Activated naive CD8-positive, alpha-beta T cell treated with anti-CD3 and anti-CD28 coated beads, Interleukin-2, amount 50 U/mL, for 16 hours (primary cell): ENCODE measurements at regions not wholly inside any gene's neighbourhood (a gene's known extent, or its start where the extent isn't known, plus 50 kb on each side); places are given as distances from the start of the nearest gene placed in this dataset.

Source experiments
- DNase-seq: peaks from one replicate; pipeline ENCODE4 v3.0.0-alpha.2; 2020; ENCODE audit warnings: low read depth, low spot score

DNA sequence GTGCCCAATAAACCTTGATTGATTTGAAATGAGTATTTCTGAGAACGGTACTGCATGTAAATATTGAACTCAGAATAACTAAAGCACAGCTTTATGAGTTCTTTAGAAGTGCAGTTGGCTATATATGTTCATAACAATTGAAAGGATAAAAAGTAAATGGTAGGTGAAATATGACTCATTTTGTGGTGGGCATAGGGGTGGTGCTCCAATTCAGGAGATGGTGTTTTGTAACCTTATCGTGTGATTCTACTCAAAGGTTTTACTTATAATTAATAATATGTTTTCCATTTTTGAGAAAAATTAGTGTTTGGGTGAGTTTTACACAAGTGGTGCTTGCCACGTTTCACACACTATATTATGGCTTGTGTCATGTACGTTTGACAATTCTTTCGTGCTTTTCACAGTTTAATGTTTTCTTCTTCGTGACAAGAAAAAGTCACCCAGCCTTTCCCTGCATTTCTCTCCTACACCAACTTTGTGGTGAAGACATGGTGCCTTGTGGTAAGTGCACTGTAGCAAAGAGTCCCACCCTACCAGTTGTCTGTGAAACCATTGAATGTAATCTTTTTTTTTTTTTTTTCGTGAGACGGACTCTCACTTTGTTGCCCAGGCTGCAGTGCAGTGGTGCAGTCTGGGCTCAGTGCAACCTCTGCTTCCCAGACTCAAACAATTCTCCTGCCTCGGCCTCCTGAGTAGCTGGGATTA is 492.5 kb upstream of the SGCD start:
- no peak for DNase-seq

- DNase-seq = no peak
These were observed 490.7 kb upstream of the SGCD start for GRCh38 chr5:155836089-155836803.

DNA sequence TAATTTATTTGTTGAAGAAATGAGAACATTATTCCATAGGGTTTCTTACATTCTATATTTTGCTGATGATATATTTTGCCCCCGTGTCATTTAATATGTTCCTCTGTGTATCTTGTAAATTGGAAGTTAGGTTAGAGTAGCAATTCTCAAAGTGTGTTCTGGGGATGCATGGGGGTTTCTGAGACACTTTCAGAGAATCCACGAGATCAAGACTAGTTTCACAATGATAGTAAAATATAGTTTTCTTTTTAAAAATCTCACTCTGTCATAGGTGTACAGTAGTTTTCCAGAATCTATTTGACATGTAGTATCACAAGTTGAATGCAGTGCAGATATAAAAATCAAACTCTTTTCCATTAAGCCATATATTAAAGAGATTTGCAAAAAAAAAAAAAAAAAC is 488.6 kb upstream of the SGCD start:
- no peak for DNase-seq

- no peak for DNase-seq
These were observed 487.5 kb upstream of the SGCD start for GRCh38 chr5:155839251-155840037.

- no peak for DNase-seq
These were observed 482.4 kb upstream of the SGCD start for GRCh38 chr5:155844542-155844941.

DNA sequence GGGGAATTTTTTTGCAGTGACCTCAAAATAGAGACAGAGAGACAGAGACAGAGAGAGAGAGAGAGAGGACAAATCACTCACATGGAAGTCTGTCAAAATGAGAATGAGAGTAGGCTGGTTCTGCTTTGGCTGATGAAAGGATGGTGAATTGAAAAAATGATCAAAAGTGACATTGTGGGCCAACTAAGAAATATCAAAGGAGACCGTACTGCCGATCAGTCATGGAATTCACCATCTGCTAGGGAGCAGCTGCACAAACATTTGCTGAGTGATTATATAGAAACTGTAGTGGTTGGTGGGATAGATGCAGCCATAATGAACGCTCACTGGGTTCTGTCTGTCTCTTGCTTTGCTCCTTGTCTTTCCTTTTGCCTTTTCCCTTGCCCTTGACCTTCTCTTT is 476.6 kb upstream of the SGCD start:
- no peak for DNase-seq

- DNase-seq = no peak
These were observed 460.0 kb upstream of the SGCD start for GRCh38 chr5:155866971-155867370.

DNA sequence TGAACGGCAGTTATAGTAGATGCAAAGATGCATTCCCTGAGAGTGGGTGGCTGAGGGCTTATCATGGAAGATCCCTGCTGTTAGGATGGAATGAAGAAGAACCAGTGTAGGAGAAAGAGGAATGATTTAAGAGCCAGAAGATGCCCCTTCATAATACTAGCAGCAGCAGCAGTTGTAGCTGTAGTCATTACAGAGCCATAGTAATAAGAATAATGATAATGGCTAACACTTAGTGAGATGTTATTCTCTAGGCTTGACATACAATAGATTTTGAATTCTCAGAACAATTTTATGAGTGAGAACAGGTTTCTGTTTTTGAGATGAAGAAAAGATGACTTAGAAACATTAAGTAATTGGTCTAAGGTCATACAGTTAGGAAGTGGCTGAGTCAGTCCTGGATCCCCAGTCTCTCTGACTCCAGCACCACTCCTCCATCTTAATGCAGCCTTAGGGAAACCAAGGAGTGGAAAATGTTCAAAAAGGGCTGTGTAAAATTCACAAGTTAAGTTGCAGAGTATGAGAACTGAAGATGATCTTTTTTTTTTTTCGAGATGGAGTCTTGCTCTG is 459.4 kb upstream of the SGCD start:
- DNase-seq = no peak

DNA sequence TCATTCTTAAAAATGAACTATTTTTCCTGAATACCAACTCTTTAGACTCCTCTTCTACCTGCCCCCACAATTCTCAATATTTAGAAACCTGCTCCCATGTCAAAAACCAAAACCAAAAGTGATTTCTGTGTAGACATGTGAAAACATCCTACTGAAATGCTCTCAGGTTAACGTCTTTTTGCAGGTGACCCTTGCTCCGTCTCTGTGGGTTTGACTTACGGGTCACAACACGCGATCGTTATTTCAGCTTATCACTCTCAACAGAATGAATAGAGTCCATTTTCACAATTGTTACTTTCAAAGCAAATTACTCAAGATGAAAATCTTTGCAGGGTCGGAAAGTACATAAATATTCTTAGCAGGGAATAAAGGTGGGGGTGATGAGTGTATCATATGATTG is 456.3 kb upstream of the SGCD start:
- DNase-seq = no peak

DNA sequence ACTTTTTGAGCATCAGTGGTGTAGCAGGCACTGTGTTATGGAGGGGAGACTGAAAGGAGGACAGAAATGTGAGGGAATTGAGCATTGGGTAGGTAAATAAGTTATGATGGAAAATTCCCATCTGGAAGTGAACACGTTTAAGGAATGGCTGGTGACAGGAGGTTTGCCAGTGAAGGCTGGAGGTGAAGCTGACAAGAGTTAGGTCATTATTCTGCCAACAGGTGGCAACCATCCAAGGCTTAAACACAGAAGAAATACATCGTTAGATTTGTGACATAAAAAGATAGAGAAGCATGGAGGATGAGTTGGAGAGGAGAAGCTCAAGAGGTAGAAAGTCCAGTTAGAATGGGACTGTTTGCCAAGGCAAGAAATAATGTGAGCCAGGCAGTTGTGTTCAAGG is 455.3 kb upstream of the SGCD start:
- DNase-seq = no peak

- DNase-seq = no peak
These were observed 454.2 kb upstream of the SGCD start for GRCh38 chr5:155872629-155873220.

GRCh38 chr5:155878991-155879575 is 447.9 kb upstream of the SGCD start:
- DNase-seq = no peak

- DNase-seq = no peak
These were observed 442.9 kb upstream of the SGCD start for GRCh38 chr5:155884041-155884440.

DNA sequence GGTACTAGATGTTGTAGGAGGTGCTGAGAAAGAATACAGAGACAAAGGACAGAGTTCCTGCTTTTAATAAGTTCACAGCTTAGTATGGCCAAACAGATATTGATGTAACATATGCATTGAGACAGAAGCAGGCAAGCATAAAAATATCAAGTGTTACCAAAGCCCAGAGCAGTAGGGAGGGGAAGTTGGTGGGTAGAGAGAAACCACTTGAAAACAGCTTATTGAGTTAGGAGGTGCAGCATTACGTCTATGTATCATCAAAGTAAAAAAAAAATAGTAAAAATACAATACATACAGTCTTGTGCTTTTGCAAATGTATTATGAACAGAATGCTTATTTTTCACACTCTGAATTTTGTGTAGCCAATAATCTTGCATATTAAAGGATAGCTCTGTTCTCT is 441.8 kb upstream of the SGCD start:
- no peak for DNase-seq

DNA sequence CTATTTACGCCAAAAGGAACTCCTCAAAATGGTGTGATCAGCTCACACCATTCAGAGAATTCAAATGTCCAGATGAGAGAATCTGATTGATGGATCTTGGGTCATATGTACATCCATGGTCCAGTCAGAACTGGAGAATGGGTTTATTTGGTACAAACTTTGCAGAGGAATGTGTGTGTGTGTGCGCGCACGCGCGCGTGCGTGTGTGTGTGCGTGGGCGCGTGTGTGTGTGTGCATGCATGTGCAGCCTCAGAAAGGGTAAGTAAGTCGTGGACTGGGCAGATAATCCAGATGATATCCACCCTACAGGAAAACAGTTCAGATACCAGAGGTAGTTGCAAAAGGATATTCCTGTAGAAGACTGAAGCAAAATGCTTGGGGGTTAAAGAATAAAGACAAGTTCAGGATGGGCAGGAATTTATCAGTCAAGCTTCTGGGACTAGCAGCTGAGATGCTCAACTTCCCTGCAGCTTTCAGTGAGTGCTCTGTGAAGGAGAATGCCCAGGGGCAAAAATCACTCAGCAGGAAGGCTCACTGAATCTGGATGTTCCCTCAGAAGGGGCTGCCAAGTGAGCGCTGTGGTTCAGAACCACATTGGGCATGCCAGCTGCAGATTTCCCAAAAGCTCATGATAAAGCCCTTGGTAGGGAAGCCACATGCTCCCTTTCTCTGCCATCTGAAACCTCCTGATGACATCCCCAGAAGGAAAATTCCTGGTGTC is 440.5 kb upstream of the SGCD start:
- no peak for DNase-seq

DNA sequence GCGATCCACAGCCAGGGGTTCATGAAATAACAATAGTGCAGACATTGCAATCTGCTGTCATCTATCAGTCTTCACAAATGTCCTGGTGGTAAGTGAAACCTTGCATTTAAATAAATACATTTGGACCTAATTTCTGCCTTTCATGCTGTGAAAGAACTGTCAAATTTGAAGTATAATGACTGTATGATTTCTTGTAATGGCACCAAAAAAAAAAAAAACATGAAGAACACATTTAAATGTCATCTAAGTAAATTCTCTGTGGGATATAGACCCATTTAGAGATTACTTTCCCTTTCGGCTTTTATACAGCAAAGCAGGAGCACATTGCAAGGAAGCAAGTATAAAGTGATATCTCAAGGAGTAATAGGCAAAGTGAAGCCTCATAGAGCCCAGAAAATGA is 431.5 kb upstream of the SGCD start:
- no peak for DNase-seq

DNA sequence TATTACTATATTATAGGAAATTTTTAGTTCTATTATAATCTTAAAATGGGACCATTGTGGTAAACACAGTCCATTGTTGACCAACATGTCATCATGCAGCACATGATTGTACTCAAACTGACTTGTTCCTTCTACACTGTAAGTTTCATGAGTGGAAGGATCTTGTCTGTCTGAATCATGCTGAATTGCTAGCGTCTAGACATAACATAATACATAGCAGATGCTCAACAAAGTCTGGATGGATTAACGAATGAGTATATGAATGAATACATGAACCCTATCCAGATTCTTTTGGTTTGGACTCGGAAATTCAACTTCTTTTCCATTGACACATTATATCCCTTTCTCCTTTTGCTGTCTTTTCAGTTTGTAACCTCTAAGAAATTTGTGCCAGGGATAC is 429.2 kb upstream of the SGCD start:
- no peak for DNase-seq

GRCh38 chr5:155898284-155898683 is 428.7 kb upstream of the SGCD start:
- no peak for DNase-seq

- no peak for DNase-seq
These were observed 423.2 kb upstream of the SGCD start for GRCh38 chr5:155903791-155904190.

- no peak for DNase-seq
These were observed 421.6 kb upstream of the SGCD start for GRCh38 chr5:155905364-155905763.

- no peak for DNase-seq
These were observed 420.9 kb upstream of the SGCD start for GRCh38 chr5:155906046-155906445.
